ENCODE measurements at regions not wholly inside any gene's neighbourhood (a gene's known extent, or its start where the extent isn't known, plus 50 kb on each side); places are given as distances from the start of the nearest gene placed in this dataset.

DNA sequence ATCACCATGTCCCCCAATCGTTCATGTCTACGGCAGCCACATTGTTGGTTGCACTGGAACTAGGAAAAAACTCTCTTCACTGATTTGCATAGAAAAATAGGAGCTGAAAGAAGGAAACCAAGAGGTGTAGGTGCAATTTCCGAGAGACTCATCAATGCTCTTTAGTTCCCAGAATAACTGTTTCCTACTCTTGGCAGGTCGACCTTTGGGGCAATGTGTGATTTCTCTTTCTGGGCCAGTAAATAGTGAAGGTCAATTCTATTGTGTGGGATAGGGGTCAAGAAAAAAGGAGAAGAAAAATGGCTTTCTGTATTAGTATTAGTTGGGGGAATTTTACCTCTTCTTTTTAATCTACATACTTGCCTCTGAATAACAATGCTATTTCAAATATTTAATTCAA, 55.9 kb upstream of the PDE5A start:
- TF ChIP-seq, protein P1, sequence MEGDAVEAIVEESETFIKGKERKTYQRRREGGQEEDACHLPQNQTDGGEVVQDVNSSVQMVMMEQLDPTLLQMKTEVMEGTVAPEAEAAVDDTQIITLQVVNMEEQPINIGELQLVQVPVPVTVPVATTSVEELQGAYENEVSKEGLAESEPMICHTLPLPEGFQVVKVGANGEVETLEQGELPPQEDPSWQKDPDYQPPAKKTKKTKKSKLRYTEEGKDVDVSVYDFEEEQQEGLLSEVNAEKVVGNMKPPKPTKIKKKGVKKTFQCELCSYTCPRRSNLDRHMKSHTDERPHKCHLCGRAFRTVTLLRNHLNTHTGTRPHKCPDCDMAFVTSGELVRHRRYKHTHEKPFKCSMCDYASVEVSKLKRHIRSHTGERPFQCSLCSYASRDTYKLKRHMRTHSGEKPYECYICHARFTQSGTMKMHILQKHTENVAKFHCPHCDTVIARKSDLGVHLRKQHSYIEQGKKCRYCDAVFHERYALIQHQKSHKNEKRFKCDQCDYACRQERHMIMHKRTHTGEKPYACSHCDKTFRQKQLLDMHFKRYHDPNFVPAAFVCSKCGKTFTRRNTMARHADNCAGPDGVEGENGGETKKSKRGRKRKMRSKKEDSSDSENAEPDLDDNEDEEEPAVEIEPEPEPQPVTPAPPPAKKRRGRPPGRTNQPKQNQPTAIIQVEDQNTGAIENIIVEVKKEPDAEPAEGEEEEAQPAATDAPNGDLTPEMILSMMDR (IDR thresholded peaks at IDR 0.05) = no peak
- TF ChIP-seq POLR2A (IDR thresholded peaks at IDR 0.05) = no peak
- no peak for TF ChIP-seq POLR2AphosphoS5 (IDR thresholded peaks at IDR 0.05; ENCODE audit: insufficient read depth in 1 of 2, low read depth in 1 of 2)

All from vagina (tissue), 2 donors.